Adrenal gland (tissue), 9 donors: ENCODE measurements at regions not wholly inside any gene's neighbourhood (a gene's known extent, or its start where the extent isn't known, plus 50 kb on each side); places are given as distances from the start of the nearest gene placed in this dataset.

Experiments
- DNase-seq, 7 donors: peaks; one replicate each; pipeline ENCODE4 v3.0.0-alpha.2; 2019 to 2020
- H3K27ac ChIP-seq, 5 donors: fragments of 200-600 bp; sonication (generic) in 4 of 5; 1 replicate in 3 of 5; 2 replicates in 2 of 5; pipeline versions ENCODE4 v1.5.1 to v1.8.0; 2016 to 2020; ENCODE audit warnings: mild to moderate bottlenecking in 1 of 5
- H3K27me3 ChIP-seq: fragments of 200-600 bp; 2 replicates; pipeline ENCODE4 v1.8.0; 2021
- H3K36me3 ChIP-seq, 2 donors: fragments of 200-600 bp; replicated peaks in 1 of 2; 1 replicate in 1 of 2; 2 replicates in 1 of 2; pipeline versions ENCODE4 v1.5.1 to v1.8.0; 2018 to 2022
- H3K4me1 ChIP-seq, 2 donors: fragments of 200-600 bp; replicated peaks in 1 of 2; 1 replicate in 1 of 2; 2 replicates in 1 of 2; pipeline versions ENCODE4 v1.5.1 to v1.8.0; 2018 to 2021
- H3K4me3 ChIP-seq, 4 donors: fragments of 200-600 bp; sonication (generic) in 3 of 4; one replicate each; pipeline ENCODE4 v1.5.1; 2016 to 2018
- H3K9me3 ChIP-seq, 3 donors: fragments of 200-600 bp; sonication (generic) in 1 of 3; replicated peaks in 1 of 3; 1 replicate in 2 of 3; 2 replicates in 1 of 3; pipeline versions ENCODE4 v1.5.1 to v1.8.0; 2016 to 2021
- CTCF ChIP-seq, 6 experiments: fragments of 450-650 bp in 4 of 6; fragments of 200-600 bp in 2 of 6; sonication (generic) in 1 of 6; IDR thresholded peaks; 1 replicate in 5 of 6; 2 replicates in 1 of 6; pipeline versions ENCODE4 v1.5.1 to v1.8.0; 2016 to 2021; ENCODE audit warnings: antibody characterized with exemption in 6 of 6, mild to moderate bottlenecking in 2 of 6, moderate library complexity in 1 of 6
- POLR2A ChIP-seq, 2 donors: fragments of 450-650 bp; IDR thresholded peaks; one replicate each; pipeline ENCODE4 v1.6.1; 2017; ENCODE audit warnings: antibody characterized with exemption in 2 of 2, mild to moderate bottlenecking in 2 of 2, moderate library complexity in 1 of 2
- WGBS, 4 donors: extraction: QIAGEN DNeasy Blood & Tissue Kit in 2 of 4; methylation state at CpG; one replicate each; pipeline versions ENCODE4 v1.1.5 to v1.1.7; 2013 to 2017; 5-methylcytosine and 5-hydroxymethylcytosine counted together
- intact Hi-C, 2 donors: fragments of 100-400 bp; cut with DNase I; formaldehyde crosslinking; loops; one replicate each; pipeline versions ENCODE4 v1.14.1 to v1.15.0; 2022 to 2023
- donor health status: healthy with polysubstance abuse.
- donor health status: Bipolar disorder and iron deficiency.
- donor health status: DM: yes; HTN: yes; CAD: no.
- donor health status: DM: no; HTN: no; CAD: no.
- donor health status: DM: no; HTN: no; CAD: no.

GRCh38 chrX:69101683-69102251 lies 63.5 kb downstream of the PJA1 start:
- no peak overlapping the region for H3K4me3 ChIP-seq
- intact Hi-C loops, result no loop called here
- no peaks in the 10 kb centered on the region for H3K4me1 ChIP-seq

GRCh38 chrX:69100478-69100877 lies 64.8 kb downstream of the PJA1 start:
- no peaks in the 10 kb centered on the region for H3K9me3 ChIP-seq
- no peaks in the 10 kb centered on the region for H3K27me3 ChIP-seq
- H3K36me3 ChIP-seq, result no peaks in the 10 kb centered on the region
- TF ChIP-seq POLR2A (IDR thresholded peaks at IDR 0.05) (no peak), CTCF (IDR thresholded peaks at IDR 0.05) (no peak)
- no peak for DNase-seq
- no peak overlapping the region for H3K27ac ChIP-seq
- H3K4me1 ChIP-seq, result no peaks in the 10 kb centered on the region
- intact Hi-C loops, result no loop called here
- no peak overlapping the region for H3K4me3 ChIP-seq
- WGBS, 4 donors, result 73 to 94% (median 80%) methylated on average over 2 to 4 of the region's 4 CpGs; no CpG with 5 or more reads in 1 of the 4 donors

More at GRCh38 chrX:69101683-69102251, 63.5 kb downstream of the PJA1 start:
- no peak overlapping the region for H3K27ac ChIP-seq
- no peaks in the 10 kb centered on the region for H3K9me3 ChIP-seq
- WGBS, 4 donors, result 75 to 85% (median 81%) methylated on average over 7 of the region's 7 CpGs
- H3K27me3 ChIP-seq, result peaks cover 4% of the 10 kb centered on the region
- no peaks in the 10 kb centered on the region for H3K36me3 ChIP-seq
- TF ChIP-seq CTCF (IDR thresholded peaks at IDR 0.05), result no peak
- TF ChIP-seq POLR2A (IDR thresholded peaks at IDR 0.05), result no peak
- DNase-seq, result no peak

- Histone ChIP-seq H3K4me1 (no peaks in the 10 kb centered on the region), H3K27ac (no peak overlapping the region), H3K9me3 (no peaks in the 10 kb centered on the region), H3K27me3 (no peaks in the 10 kb centered on the region), H3K4me3 (no peak overlapping the region), H3K36me3 (no peaks in the 10 kb centered on the region)
- DNase-seq, result no peak
- TF ChIP-seq CTCF (IDR thresholded peaks at IDR 0.05), result no peak
- no peak for TF ChIP-seq POLR2A (IDR thresholded peaks at IDR 0.05)
- 79 to 95% (median 84%) methylated on average over 6 to 14 of the region's 14 CpGs for WGBS, 4 donors
- intact Hi-C loops, result no loop called here
These were observed 67.6 kb downstream of the PJA1 start for GRCh38 chrX:69097451-69098236.

GRCh38 chrX:69096963-69097362 lies 68.3 kb downstream of the PJA1 start:
- Histone ChIP-seq H3K9me3 (no peaks in the 10 kb centered on the region), H3K4me1 (no peaks in the 10 kb centered on the region), H3K27ac (no peak overlapping the region), H3K36me3 (no peaks in the 10 kb centered on the region), H3K27me3 (peaks cover 3% of the 10 kb centered on the region), H3K4me3 (no peak overlapping the region)
- intact Hi-C loops, result no loop called here
- TF ChIP-seq POLR2A (IDR thresholded peaks at IDR 0.05), result no peak
- TF ChIP-seq CTCF (IDR thresholded peaks at IDR 0.05), result no peak
- no peak for DNase-seq
- 76 to 87% (median 83%) methylated on average over 5 to 7 of the region's 7 CpGs for WGBS, 4 donors
